CD4-positive, alpha-beta T cell treated with Interleukin-10 for 1 hour (primary cell): ENCODE measurements at regions not wholly inside any gene's neighbourhood (a gene's known extent, or its start where the extent isn't known, plus 50 kb on each side); places are given as distances from the start of the nearest gene placed in this dataset.

Experiments used
- DNase-seq: peaks from one replicate; pipeline ENCODE4 v3.0.0-alpha.2; 2020

DNA sequence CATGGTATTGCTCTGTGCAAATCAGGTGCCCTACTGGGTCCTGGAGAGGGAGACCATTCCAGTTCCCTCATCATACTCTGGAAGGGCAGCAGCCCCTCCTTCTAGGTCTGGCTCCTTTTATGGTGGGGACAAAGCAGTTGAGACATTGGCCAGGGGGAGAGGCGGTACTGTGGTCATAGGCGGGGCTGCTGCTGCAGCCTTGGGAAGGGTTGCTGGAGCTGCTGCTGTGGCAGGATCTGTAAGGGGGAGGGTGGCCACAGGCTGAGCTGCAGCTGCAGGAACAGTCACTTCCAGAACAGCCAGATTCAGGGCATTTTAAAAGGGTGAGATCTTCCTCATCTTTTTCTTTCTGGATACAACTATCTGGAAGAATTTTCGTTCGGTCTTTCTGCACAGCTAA is 233.0 kb upstream of the SGCD start:
- DNase-seq, result no peak

GRCh38 chr5:156095709-156096241 is 231.2 kb upstream of the SGCD start:
- no peak for DNase-seq

- no peak for DNase-seq
These were observed 230.7 kb upstream of the SGCD start for GRCh38 chr5:156096259-156096658.

GRCh38 chr5:156103155-156103885 is 223.6 kb upstream of the SGCD start:
- no peak for DNase-seq

DNA sequence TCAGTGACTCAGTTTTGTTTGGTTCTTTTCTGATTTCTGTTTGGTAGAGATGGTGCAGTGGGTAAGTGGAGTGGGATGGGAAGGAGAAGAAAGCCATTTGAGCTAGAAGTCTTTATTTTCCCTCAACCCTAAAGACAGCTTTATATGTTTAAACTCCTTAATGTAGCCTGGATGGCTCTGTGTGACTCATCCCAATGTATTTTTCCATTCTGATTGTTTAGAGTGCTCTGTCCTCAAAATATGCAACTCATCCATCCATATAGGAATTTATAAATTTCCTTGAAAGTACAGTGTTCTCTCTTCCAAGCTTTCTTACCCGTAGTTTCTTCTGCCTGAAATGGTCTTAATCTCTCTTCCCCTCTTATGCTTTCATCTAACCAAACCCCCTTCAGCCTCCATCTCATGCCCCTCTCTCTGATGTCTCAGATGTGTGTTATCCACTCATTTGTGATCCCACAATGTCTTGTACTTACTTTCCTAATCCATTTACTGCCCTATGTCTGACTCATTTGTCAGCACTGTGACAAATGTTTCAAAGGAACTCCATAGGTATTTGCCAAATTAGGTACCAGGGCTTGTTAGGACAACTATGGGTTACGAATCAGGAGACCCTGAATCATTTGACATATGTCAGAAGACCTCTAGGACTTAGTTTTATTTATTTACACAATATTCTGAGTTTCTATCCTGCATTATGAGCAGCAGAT is 217.5 kb upstream of the SGCD start:
- DNase-seq, result no peak

- DNase-seq, result peak; percentile 2
These were observed 207.3 kb upstream of the SGCD start for GRCh38 chr5:156119692-156120091.

DNA sequence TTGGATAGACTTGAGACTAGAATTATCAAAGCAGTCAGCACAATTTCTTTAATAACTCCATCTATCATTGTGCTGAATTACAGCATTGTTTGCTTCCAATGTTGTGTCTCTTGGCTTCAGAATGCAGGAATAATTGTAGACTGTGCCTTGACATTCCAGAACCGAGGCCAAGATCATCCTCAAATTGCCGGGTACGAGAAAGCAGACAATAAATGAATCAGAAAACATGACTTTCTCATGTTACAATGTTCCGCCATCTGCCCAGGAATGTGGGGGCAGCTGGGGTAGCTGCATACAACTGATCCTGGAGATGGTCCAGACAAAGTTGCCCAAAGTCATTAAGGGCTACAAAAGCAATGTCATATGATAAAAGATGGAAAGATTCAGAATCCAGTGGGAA is 206.2 kb upstream of the SGCD start:
- no peak for DNase-seq

- no peak for DNase-seq
These were observed 205.7 kb upstream of the SGCD start for GRCh38 chr5:156121234-156121633.

- no peak for DNase-seq
These were observed 205.1 kb upstream of the SGCD start for GRCh38 chr5:156121882-156122281.

- no peak for DNase-seq
These were observed 202.3 kb upstream of the SGCD start for GRCh38 chr5:156124708-156125107.

GRCh38 chr5:156125118-156125517 is 201.8 kb upstream of the SGCD start:
- DNase-seq, result no peak

DNA sequence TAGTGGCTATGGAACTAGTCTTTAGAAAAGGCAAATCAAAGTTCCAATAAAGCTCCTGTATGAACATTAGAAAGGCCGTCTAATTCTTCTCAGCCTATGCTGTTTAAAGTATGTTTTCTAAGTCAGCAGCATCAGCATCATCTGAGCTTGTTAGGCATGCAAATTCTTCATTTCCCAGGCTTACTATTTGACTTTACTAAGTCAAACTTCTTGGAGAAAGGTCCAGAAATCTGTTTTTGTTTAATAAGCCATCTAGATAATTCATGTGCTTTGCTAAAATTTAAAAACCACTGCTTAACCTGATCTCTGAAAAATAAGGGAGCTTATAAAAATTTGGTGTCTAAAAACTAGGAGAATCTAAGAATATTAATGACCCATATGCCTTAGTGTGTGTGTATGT is 200.2 kb upstream of the SGCD start:
- no peak for DNase-seq

- no peak for DNase-seq
These were observed 198.9 kb upstream of the SGCD start for GRCh38 chr5:156128026-156128425.

GRCh38 chr5:156134216-156134615 is 192.7 kb upstream of the SGCD start:
- DNase-seq, result no peak

DNA sequence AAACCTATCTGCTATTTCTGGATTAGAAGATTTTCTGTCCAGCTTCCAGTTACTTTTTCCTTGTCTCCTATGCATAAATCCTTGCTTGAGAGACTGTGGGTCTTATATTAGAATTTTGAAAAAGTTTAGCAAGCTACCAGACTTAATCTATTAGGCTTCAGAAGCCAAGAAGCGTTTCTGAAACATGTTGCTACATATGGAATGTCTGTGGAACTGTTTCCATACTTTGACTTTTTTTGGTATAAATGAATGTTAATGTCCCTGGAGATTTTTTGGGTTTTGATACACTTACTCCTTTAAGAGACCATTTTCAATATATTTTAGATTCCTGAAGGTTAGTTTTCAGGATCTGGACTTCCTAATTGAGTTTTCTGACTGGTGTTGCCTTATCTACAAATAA is 191.4 kb upstream of the SGCD start:
- no peak for DNase-seq

DNA sequence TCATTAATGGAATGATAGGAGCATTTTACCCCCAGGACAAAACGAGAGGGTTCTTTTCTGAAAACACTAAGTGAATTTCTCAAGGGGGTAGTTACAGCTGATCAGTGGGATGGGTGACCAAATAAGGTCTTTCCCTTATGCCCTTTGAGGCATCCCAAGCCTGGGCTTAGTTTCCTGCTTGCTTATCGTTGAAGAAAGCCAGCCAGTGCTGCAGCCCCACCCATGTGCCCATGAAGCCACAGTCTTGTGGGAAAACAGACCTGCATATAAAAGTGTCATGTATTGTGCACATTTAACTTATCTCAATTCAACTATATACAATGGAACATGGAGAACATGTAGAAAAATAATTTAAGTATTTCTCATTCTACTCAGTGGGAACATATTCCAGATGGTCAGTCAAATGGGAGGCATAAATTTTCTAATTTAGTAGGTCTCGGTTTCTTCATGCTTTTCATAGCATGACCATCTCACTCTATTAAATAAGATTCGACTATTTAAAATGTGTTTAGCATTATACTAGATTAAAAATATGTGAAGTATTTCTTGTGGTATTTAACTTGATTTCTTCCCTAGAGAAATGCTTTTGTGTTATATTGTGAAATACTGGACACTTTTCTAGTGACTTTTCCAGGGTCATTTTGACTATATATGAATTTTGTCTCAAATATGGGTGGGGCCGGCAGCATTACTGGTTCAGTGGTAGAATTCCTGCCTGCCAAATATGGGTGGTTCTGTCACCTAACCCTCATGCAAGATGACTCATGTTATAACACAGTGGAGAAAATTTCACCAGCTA is 189.7 kb upstream of the SGCD start:
- DNase-seq, result no peak

DNA sequence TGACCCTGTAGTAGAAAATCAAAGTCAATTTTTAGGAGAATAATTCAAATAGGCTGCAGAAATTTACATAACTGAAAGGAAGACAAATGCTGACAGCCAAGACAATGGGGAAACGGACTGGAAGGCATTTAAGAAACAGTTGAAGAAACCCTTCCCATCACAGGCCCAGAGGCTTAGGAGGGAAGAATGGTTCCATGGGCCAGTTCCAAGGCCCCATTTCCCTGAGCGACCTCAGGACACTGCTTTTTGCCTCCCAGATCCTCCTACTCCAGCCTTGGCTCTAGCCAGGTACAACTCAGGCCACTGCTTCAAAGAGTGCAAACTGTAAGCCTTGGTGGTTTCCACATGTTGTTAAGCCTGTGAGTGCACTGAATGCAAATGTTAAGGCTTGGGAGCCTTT is 184.1 kb upstream of the SGCD start:
- DNase-seq, result no peak

GRCh38 chr5:156147261-156147943 is 179.6 kb upstream of the SGCD start:
- DNase-seq, result no peak

DNA sequence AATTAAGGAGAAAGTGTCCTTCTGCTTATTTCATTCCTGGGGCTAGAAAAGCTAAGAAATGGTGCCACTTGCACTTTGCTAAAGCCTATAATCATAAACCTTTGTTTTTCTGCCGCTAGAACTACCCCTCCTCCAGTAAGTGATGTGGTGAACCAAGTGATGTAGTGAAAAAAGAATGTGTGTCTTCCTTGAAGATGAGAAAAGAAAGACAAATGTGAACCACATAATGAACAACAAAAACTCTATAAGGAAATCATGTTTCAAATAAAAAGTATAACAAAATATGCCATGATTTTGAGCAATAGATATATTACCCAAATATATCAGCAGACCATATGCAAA is 179.0 kb upstream of the SGCD start:
- DNase-seq, result no peak

- no peak for DNase-seq
These were observed 178.7 kb upstream of the SGCD start for GRCh38 chr5:156148301-156148700.

- no peak for DNase-seq
These were observed 177.8 kb upstream of the SGCD start for GRCh38 chr5:156149213-156149612.

GRCh38 chr5:156153602-156154001 is 173.4 kb upstream of the SGCD start:
- no peak for DNase-seq

DNA sequence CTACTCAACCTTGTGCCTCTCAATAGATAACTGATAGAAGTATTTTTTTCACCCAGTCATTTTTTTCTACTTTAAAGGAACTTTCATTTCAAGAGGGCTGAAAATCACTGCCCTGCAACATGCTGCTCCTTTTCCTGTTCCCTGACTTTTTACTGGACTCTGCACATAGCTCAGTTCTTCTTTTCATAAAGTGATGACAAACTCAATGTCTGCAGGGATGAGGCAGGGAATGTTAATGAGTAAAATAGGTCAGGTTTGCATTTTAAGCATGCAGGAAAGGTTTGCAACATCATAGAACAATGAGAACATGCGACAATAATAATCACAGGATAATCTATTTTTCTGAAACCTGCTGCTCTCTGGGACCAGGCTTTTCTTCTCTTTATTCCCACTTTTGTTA is 172.2 kb upstream of the SGCD start:
- DNase-seq, result no peak
